ENCODE measurements at regions not wholly inside any gene's neighbourhood (a gene's known extent, or its start where the extent isn't known, plus 50 kb on each side); places are given as distances from the start of the nearest gene placed in this dataset.

DNA sequence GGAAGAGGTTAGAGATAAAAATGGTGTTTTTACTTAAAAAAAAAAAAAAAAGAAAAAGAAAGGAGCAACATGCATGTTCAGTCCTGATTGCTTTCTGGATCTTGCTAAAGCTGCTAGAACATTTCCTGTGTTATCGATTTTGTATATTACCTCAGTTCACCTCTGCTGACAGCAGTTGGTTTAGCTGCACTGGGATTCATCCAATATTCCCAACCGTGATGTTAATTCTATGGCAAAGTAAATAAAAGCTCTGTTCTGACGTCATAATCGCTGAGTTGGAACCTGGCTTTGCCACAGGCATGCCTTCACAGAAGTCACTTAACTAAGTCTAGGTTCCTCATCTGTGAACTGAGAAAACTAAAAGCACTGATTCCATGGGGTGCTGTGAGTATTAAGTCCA lies 90.7 kb upstream of the SORBS2 start:
- Histone ChIP-seq H4K20me1 (ENCODE audit: low read length) (no peaks in the 10 kb centered on the region), H3K36me3 (ENCODE audit: low read depth, low read length) (no peaks in the 10 kb centered on the region), H3F3A (ENCODE audit: low read length, unreplicated experiment) (no peaks in the 10 kb centered on the region), H2AFZ (ENCODE audit: low read length) (no peak overlapping the region), H3K79me2 (ENCODE audit: low read length) (no peaks in the 10 kb centered on the region), H3K9me2 (replicated peaks; ENCODE audit: low read length) (no peaks in the 10 kb centered on the region), H3K4me1 (ENCODE audit: insufficient read depth, low read length) (peaks cover 5% of the 10 kb centered on the region), H3K4me2 (ENCODE audit: low read length) (no peak overlapping the region), H3K4me3 (ENCODE audit: low read length) (no peak overlapping the region), H3K9me3 (ENCODE audit: low read length) (no peaks in the 10 kb centered on the region), H3K27ac (ENCODE audit: low read length) (no peak overlapping the region), H3K9ac (ENCODE audit: low read length) (no peak overlapping the region), H3K27me3 (ENCODE audit: low read length) (no peaks in the 10 kb centered on the region)
- ATAC-seq (no peak), DNase-seq (peak; percentile 15)
- POLR2A ChIA-PET (ENCODE audit: unreplicated experiment), result no interaction called here
- BruUV-seq (replicated peaks), result no TSS peak
- CTCF ChIA-PET, result no interaction called here
- TF ChIP-seq EZH2 (IDR thresholded peaks at IDR 0.05; ENCODE audit: low read length, unreplicated experiment) (no peak), EZH2phosphoT487 (IDR thresholded peaks at IDR 0.05; ENCODE audit: borderline replicate concordance, low read length) (no peak)
- TF ChIP-seq, protein P1, sequence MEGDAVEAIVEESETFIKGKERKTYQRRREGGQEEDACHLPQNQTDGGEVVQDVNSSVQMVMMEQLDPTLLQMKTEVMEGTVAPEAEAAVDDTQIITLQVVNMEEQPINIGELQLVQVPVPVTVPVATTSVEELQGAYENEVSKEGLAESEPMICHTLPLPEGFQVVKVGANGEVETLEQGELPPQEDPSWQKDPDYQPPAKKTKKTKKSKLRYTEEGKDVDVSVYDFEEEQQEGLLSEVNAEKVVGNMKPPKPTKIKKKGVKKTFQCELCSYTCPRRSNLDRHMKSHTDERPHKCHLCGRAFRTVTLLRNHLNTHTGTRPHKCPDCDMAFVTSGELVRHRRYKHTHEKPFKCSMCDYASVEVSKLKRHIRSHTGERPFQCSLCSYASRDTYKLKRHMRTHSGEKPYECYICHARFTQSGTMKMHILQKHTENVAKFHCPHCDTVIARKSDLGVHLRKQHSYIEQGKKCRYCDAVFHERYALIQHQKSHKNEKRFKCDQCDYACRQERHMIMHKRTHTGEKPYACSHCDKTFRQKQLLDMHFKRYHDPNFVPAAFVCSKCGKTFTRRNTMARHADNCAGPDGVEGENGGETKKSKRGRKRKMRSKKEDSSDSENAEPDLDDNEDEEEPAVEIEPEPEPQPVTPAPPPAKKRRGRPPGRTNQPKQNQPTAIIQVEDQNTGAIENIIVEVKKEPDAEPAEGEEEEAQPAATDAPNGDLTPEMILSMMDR (conservative IDR thresholded peaks at IDR 0.05; ENCODE audit: low read depth, low read length), result no peak
- intact Hi-C loops (cut with micrococcal nuclease), result no loop called here

DNA sequence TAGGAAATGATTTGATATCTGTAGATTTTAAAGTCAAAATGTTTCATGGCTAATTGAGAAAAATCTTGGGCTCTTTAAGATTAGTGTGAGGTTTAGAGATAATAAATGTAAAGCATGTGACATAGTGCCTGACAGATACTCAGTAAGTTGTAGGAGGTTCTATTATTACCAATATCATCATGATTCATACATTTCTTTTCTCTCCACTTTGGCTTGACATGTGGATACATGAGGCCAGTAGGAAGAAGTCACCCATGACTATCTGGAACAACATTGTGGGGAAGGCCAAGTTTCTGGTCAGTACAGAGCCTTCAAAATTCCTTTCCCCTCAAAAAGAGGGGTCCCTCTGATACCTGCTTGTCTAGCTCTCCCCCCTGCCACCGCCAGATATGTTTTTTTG lies 91.2 kb upstream of the SORBS2 start:
- no peaks in the 10 kb centered on the region for H3K36me3 ChIP-seq (ENCODE audit: low read depth, low read length)
- ATAC-seq (no peak), DNase-seq (no peak)
- no peaks in the 10 kb centered on the region; the same call in 1 of the 2 replicates for H3K4me1 ChIP-seq (ENCODE audit: insufficient read depth, low read length)
- intact Hi-C loops (cut with micrococcal nuclease), result no loop called here
- H3K27ac ChIP-seq (ENCODE audit: low read length), result no peak overlapping the region
- POLR2A ChIA-PET (ENCODE audit: unreplicated experiment), result no interaction called here
- no peak overlapping the region for H3K4me3 ChIP-seq (ENCODE audit: low read length)
- H3K9ac ChIP-seq (ENCODE audit: low read length), result no peak overlapping the region
- no peaks in the 10 kb centered on the region for H4K20me1 ChIP-seq (ENCODE audit: low read length)
- no peaks in the 10 kb centered on the region for H3K27me3 ChIP-seq (ENCODE audit: low read length)
- H3K9me2 ChIP-seq (replicated peaks; ENCODE audit: low read length), result no peaks in the 10 kb centered on the region
- CTCF ChIA-PET, result no interaction called here
- no peaks in the 10 kb centered on the region for H3K79me2 ChIP-seq (ENCODE audit: low read length)
- H3K4me2 ChIP-seq (ENCODE audit: low read length), result no peak overlapping the region
- no peaks in the 10 kb centered on the region for H3F3A ChIP-seq (ENCODE audit: low read length, unreplicated experiment)
- TF ChIP-seq EZH2 (IDR thresholded peaks at IDR 0.05; ENCODE audit: low read length, unreplicated experiment) (no peak), EZH2phosphoT487 (IDR thresholded peaks at IDR 0.05; ENCODE audit: borderline replicate concordance, low read length) (no peak)
- TF ChIP-seq, protein P1 (conservative IDR thresholded peaks at IDR 0.05; ENCODE audit: low read depth, low read length), result no peak
- BruUV-seq (replicated peaks), result no TSS peak
- H3K9me3 ChIP-seq (ENCODE audit: low read length), result no peaks in the 10 kb centered on the region
- H2AFZ ChIP-seq (ENCODE audit: low read length), result no peak overlapping the region

DNA sequence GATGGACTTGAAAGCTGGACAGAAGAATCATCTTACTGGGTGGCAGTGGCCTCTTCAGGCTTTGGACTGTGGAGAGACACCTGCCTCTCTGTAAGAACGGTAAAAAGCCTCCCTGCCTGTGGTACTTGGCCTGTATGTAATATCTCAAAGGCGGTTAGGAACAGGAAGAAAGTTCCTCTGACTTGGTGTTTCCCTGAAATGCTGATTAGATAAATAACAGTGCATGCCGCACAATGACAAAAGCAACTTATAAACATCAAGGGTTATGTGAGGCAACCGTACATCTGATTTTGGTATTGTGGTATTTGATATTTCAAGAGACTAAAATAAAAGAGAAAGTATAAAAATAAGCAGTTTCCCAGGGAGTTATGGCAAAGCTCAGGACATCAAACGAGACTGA lies 92.4 kb upstream of the SORBS2 start:
- intact Hi-C loops (cut with micrococcal nuclease), result no loop called here
- ATAC-seq, result no peak
- no TSS peak for BruUV-seq (replicated peaks)
- no peaks in the 10 kb centered on the region for H3K27me3 ChIP-seq (ENCODE audit: low read length)
- no peak overlapping the region for H3K4me3 ChIP-seq (ENCODE audit: low read length)
- TF ChIP-seq EZH2 (IDR thresholded peaks at IDR 0.05; ENCODE audit: low read length, unreplicated experiment) (no peak), EZH2phosphoT487 (IDR thresholded peaks at IDR 0.05; ENCODE audit: borderline replicate concordance, low read length) (no peak)
- TF ChIP-seq, protein P1 (conservative IDR thresholded peaks at IDR 0.05; ENCODE audit: low read depth, low read length), result no peak
- no peaks in the 10 kb centered on the region for H3K79me2 ChIP-seq (ENCODE audit: low read length)
- H3K9me3 ChIP-seq (ENCODE audit: low read length), result no peaks in the 10 kb centered on the region
- no peaks in the 10 kb centered on the region for H3K4me1 ChIP-seq (ENCODE audit: insufficient read depth, low read length)
- no peaks in the 10 kb centered on the region for H3F3A ChIP-seq (ENCODE audit: low read length, unreplicated experiment)
- no peak overlapping the region for H3K4me2 ChIP-seq (ENCODE audit: low read length)
- H3K27ac ChIP-seq (ENCODE audit: low read length), result no peak overlapping the region
- ChIA-PET POLR2A (ENCODE audit: unreplicated experiment) (no interaction called here), CTCF (no interaction called here)
- no peaks in the 10 kb centered on the region for H3K9me2 ChIP-seq (replicated peaks; ENCODE audit: low read length)
- H3K9ac ChIP-seq (ENCODE audit: low read length), result no peak overlapping the region
- H4K20me1 ChIP-seq (ENCODE audit: low read length), result no peaks in the 10 kb centered on the region
- no peak for DNase-seq
- no peak overlapping the region for H2AFZ ChIP-seq (ENCODE audit: low read length)
- H3K36me3 ChIP-seq (ENCODE audit: low read depth, low read length), result no peaks in the 10 kb centered on the region

Measured in PC-3 (cell line).